Kasumi-1 (cell line): ENCODE measurements at regions not wholly inside any gene's neighbourhood (a gene's known extent, or its start where the extent isn't known, plus 50 kb on each side); places are given as distances from the start of the nearest gene placed in this dataset.

Experiments
- DNase-seq, 2 experiments: peaks; one replicate each; lab custom pipeline; 2025; lab: John Stamatoyannopoulos, UW

GRCh38 chr6:87995461-87995860, 52.2 kb upstream of the SPACA1 start:
- DNase-seq = no peak

GRCh38 chr6:87993356-87993755, 54.3 kb upstream of the SPACA1 start:
- no peak for DNase-seq

- no peak for DNase-seq
These were observed 56.8 kb upstream of the SPACA1 start for GRCh38 chr6:87990871-87991270.

GRCh38 chr6:87982134-87982533, 65.5 kb upstream of the SPACA1 start:
- DNase-seq = no peak

GRCh38 chr6:87979737-87980136, 67.9 kb upstream of the SPACA1 start:
- DNase-seq = no peak

DNA sequence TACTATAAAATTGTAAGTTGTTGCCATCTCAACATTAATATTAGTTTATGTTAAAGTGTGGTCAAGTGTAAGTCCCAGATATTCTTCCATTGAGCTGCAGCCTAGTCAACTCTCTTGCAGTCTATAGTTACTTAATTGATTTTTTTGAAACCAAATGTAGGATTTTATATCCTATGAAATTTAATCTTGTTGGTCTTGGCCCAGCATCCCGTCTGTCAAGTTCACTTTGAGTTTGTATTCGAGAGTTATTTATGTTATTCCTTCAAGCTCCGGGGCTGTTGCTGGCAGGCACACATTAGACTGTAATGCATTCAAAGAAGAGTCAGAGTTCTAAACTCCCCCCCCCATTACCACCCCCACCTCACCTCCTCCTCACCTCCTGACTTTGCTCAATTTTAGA, 71.0 kb upstream of the SPACA1 start:
- DNase-seq = no peak

DNA sequence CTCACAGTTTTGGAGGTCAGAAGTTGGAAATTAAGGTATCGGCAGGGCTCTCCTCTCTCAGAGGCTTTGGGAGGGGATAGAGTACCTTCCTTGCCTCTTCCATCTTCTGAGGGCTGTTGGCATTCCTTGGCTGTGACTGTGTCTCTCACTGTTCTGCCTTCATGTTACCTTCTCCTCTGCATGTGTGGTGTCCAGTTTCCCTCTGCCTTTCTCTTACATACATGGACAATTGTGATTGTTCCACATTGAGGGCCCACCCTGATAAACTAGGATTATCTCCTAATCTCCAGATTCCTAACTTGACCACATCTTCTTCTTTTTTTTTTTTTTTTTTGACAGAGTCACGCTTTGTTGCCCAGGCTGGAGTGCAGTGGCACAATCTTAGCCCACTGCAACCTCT, 72.1 kb upstream of the SPACA1 start:
- no peak for DNase-seq

- no peak for DNase-seq
These were observed 75.4 kb upstream of the SPACA1 start for GRCh38 chr6:87972279-87972678.

DNA sequence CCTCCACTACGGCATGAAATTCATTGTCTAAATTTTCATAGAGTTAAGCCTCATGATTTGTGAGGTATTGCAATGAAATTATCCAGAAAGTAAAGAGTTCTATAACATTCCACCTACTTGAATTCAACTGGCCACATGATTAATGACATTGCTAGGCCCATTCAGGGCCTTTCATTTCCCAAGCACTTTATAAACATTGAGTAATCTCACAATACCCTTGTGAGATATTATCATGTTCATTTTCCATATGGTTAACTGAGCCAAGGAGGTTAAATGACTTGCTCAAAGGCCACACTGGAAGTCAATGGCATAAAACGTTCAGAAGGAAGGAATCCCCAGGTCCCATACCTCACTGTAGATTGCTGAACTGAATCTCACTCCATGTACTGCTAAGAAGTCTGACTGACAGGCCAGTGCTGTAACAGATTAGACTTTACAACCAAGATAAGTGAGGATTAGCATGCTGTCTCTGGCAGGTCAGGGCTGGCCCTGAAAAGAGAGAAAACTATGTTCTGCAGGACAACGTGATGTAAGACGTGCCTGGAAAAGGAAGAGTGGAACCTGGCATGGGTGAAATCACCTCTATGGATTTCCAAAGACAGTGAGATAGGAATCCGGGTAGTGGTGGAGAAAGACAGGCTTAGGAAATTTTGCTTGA, 75.9 kb upstream of the SPACA1 start:
- no peak for DNase-seq

GRCh38 chr6:87968435-87969278, 79.0 kb upstream of the SPACA1 start:
- DNase-seq = peak; percentile 39 to 45

DNA sequence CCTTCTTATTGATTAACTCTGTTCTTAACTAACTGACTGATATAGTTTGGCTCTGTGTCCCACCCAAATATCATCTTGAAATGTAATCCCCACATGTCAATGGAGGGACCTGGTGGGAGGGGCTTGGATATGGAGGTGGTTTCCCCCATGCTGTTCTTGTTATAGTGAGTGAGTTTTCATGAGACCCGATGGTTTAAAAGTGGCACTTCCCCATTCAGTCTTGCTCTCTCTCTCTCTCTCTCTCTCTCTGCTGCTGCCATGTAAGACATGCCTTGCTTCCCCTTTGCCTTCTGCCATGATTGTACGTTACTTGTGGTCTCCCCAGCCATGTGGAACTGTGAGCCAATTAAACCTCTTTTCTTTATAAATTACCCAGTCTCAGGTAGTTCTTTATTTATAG, 81.8 kb upstream of the SPACA1 start:
- DNase-seq = no peak

GRCh38 chr6:87959083-87959482, 88.6 kb upstream of the SPACA1 start:
- no peak for DNase-seq

GRCh38 chr6:87951751-87952150, 95.9 kb upstream of the SPACA1 start:
- DNase-seq = no peak

GRCh38 chr6:87950614-87951013, 97.0 kb upstream of the SPACA1 start:
- no peak for DNase-seq

GRCh38 chr6:87949194-87949593, 98.4 kb upstream of the SPACA1 start:
- DNase-seq = no peak

DNA sequence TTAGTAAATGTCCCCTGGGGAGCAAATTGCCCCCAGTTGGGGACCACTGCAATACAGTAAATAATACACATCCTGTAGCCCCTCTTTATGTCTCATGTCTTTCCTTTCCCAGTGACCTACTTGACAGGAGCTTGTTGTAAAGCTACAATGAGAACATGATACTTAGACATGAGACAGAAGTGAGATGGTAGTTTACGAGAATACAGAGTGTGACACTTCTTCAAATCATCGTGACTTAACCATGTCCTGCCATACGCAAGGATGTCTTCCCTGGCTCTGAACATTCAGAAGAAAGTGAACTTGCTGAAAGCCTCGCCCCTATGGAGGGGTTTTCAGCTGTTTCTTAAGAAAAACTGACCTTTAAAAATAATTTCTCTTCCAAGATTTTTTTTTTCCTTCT, 101.0 kb upstream of the SPACA1 start:
- DNase-seq = no peak

- DNase-seq = no peak
These were observed 101.7 kb upstream of the SPACA1 start for GRCh38 chr6:87945966-87946365.

DNA sequence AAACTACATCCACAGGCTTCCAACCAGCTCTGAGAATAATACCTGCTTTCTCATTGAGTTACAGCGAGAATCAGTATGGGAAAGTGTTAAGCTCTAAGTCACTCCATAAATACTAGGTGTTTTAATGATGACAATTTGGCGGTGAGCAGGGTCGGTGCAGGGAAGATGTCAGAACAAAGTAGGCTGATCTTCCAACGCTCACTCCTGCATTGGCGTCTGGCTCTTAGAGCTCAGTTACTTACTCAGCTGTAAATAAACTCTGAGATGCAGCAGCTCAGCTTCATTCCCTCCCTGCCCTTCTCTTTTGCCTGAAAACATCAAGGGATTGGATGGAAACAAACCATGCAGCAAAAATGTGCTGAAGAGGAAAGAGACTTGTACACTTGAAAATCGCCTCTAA, 102.5 kb upstream of the SPACA1 start:
- no peak for DNase-seq

- DNase-seq = no peak
These were observed 103.1 kb upstream of the SPACA1 start for GRCh38 chr6:87944541-87944954.

DNA sequence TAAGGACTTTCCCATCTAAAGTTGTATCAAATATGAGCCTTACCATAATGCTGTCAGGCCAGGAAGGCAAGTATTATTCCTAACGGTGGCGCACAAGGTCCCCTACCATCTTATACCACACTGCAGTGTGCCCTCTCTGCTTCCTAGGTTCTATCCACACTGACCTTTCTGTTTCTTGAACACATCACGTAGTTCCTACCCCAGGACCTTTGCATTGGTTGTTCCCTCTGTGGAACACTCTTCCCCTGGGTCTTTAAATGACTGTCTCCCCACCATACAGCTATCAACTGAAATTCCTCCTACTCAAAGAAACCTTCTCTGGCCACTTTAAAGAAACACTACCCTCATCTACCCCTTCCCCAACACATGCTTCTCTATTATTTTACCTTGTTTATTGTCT, 104.5 kb upstream of the SPACA1 start:
- DNase-seq = no peak

GRCh38 chr6:87941556-87942358, 105.9 kb upstream of the SPACA1 start:
- no peak for DNase-seq

- DNase-seq = no peak
These were observed 107.9 kb upstream of the SPACA1 start for GRCh38 chr6:87939776-87940175.

DNA sequence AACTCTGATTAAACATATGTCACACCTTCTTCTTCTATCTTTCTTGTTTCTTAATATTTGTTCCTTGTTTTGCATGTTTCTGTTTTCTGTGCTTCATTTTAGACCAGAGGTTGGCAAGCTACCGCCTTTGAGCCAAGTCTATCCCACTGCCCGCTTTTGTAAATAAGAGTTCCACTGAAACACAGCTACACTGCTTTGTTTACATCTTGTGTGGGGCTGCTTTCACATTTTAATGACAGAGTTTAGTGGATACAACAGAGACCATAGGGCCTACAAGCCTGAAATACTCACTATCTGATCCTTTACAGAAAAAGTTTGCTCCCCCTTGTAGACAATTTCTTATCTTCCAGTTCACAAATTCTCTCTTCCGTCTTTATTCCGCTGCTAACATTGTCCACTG, 109.4 kb upstream of the SPACA1 start:
- DNase-seq = no peak
